ENCODE measurements at regions not wholly inside any gene's neighbourhood (a gene's known extent, or its start where the extent isn't known, plus 50 kb on each side); places are given as distances from the start of the nearest gene placed in this dataset.
A peak's percentile ranks its signal among the peaks of the same experiment; 100 is the strongest.

- TF ChIP-seq CTCF (IDR thresholded peaks at IDR 0.05) = no peak
- no peak for DNase-seq (ENCODE audit: low spot score)
- peak; percentile 65 for ATAC-seq (ENCODE audit: low FRiP score)
Measured at GRCh38 chr11:11770296-11770695, 71.5 kb upstream of the USP47 start.

- ATAC-seq (ENCODE audit: low FRiP score) (no peak), DNase-seq (ENCODE audit: low spot score) (no peak)
- TF ChIP-seq CTCF (IDR thresholded peaks at IDR 0.05) = no peak
Measured at GRCh38 chr11:11769782-11770181, 72.0 kb upstream of the USP47 start.

- DNase-seq (ENCODE audit: low spot score) (no peak), ATAC-seq (ENCODE audit: low FRiP score) (no peak)
- no peak for TF ChIP-seq CTCF (IDR thresholded peaks at IDR 0.05)
Measured at GRCh38 chr11:11769362-11769761, 72.4 kb upstream of the USP47 start.

- DNase-seq (ENCODE audit: low spot score) = no peak
- ATAC-seq (ENCODE audit: low FRiP score) = no peak
- TF ChIP-seq CTCF (IDR thresholded peaks at IDR 0.05) = no peak
Measured at GRCh38 chr11:11764423-11764803, 77.4 kb upstream of the USP47 start.

- no peak for DNase-seq (ENCODE audit: low spot score)
- ATAC-seq (ENCODE audit: low FRiP score) = no peak
- no peak for TF ChIP-seq CTCF (IDR thresholded peaks at IDR 0.05)
Measured at GRCh38 chr11:11763796-11764422, 77.9 kb upstream of the USP47 start.

- DNase-seq (ENCODE audit: low spot score) (no peak), ATAC-seq (ENCODE audit: low FRiP score) (no peak)
- no peak for TF ChIP-seq CTCF (IDR thresholded peaks at IDR 0.05)
Measured at GRCh38 chr11:11760838-11761237, 80.9 kb upstream of the USP47 start.

- no peak for ATAC-seq (ENCODE audit: low FRiP score)
- DNase-seq (ENCODE audit: low spot score) = no peak
- no peak for TF ChIP-seq CTCF (IDR thresholded peaks at IDR 0.05)
Measured at GRCh38 chr11:11758603-11759196, 83.1 kb upstream of the USP47 start.
